GM19193 (cell line): ENCODE measurements at regions not wholly inside any gene's neighbourhood (a gene's known extent, or its start where the extent isn't known, plus 50 kb on each side); places are given as distances from the start of the nearest gene placed in this dataset.

Experiments
- POLR2A ChIP-seq: IDR thresholded peaks from 4 replicates; pipeline ENCODE4 v1.6.1; 2011; ENCODE audit not compliant: insufficient read depth, insufficient read length; ENCODE audit errors: extremely low read depth

DNA sequence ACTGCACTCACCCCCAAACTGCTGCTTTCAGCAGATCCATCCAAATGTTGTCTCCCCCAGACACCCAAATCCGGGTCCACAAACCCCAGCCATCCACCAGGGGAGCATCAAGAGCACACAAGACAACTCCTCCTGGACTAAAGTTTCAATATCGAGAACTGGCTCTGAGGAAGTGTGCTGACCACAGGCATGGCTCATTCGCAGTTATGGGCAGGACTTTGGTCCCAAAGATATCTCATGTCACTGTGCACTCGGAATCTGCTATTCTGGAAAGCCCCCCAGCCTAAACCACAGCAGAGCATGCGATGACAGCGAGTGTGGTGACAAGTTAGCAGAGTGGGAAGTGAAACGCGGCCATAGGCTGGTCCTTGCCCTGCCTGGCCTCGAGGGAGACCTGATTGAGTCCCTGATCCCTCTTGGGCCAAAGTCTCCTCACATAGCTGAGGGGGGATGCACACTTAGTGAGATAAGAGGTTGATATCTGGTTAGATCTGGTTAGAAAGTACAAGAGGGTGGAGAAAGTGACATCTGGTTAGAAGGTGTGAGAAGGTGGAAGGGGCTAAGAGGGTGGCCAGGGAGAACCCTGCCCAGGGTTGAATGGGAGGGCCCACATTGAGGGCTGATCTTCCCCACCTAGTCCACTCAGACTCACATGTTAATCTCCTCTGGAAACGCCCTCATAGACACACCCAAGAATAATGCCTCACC, 149.7 kb downstream of the MRPL14 start:
- no peak for TF ChIP-seq POLR2A

DNA sequence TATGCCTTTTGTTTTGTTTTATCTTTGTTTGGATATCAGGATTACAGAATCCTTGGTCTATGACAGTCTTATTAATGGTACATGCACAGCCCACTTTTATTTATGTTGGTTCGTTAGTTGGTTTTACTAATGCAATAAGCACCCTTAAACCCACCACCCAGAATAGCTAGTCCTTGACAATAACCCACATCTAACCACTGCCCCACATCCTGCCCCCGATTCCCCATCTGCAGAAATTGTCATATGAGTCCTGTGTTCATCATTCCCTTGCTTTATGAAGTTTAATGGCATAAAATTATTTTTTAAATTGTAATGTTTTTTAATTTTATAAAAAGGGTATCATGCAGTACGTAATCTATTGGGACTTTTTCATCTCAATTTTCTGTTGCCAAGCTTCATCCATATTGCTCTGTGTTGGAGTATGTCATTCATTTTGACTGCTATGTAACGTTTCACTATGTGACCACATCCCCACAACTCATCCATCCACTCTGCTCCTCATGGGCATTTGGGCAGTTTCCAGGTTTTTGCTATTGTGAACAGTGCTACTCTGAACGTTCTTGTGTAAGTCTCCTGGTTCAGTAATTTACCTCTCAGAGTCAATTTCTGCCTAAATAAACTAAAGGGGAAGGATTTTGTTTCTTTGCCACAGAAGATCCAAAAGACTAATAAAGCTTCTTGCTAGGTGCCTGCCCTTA, 150.4 kb downstream of the MRPL14 start:
- no peak for TF ChIP-seq POLR2A

DNA sequence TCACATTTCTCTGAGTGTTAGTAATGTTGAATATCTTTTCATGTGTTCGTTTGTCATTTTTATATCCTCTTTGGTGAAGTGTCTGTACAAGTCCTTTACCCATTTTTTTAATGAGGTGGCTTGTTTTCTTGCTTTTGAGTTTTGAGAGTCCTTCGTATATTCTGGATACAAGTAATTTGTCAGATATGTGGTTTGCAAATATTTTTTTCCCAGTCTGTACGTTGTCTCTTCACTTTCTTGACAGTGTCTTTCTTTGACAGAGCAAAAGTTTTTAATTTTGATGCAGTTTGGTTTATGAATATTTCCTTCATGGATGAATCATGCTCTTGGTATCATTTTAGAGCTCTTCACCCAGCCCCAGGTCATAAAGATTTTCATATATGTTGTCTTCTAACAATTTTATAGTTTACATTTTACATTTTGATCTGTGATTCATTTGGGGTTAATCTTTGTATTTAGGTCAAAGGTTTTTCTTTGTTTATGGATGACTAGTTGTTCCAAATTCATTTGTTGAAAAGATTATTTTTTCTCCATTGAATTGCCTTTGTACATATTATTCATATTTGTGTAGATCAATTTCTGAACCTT, 152.5 kb downstream of the MRPL14 start:
- TF ChIP-seq POLR2A, result no peak

DNA sequence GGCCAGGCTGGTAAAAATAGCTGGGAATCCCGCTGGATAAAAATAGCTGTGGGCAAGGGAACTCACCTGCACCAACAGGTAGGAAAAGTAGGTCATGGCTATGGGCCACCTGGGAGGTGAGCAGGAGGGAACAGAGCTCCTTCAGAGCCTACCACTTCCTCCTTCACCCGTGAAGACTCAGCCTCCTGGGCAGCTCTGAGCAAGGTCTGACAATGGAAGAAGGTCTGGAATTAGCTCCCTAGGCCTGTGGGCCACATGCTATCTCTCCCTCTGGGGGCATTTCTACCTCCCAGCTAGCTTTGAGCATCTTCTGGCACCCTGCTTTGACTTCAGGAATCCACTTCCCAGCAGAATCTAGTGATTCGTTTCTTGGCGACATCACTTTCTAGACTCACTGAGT, 153.9 kb downstream of the MRPL14 start:
- no peak for TF ChIP-seq POLR2A

DNA sequence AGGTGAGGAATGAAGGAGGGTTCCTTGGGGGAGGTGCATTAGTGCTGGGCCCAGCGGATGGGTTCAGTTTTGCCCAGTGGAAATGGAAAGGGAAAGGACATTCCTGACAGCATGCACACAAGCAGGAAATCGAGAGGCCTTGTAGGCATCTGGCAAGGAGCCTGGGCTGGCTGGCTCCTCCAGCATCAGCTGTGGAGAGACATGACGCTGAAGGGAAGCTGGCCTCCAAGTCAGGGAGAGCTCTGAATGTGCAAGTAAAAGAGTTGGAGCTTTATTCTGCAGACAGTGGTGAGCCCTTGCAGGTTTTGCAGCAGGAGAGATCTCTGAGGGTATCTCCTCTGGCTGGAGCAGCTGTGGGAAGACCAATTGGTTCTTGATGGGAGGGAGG, 154.3 kb downstream of the MRPL14 start:
- no peak for TF ChIP-seq POLR2A

DNA sequence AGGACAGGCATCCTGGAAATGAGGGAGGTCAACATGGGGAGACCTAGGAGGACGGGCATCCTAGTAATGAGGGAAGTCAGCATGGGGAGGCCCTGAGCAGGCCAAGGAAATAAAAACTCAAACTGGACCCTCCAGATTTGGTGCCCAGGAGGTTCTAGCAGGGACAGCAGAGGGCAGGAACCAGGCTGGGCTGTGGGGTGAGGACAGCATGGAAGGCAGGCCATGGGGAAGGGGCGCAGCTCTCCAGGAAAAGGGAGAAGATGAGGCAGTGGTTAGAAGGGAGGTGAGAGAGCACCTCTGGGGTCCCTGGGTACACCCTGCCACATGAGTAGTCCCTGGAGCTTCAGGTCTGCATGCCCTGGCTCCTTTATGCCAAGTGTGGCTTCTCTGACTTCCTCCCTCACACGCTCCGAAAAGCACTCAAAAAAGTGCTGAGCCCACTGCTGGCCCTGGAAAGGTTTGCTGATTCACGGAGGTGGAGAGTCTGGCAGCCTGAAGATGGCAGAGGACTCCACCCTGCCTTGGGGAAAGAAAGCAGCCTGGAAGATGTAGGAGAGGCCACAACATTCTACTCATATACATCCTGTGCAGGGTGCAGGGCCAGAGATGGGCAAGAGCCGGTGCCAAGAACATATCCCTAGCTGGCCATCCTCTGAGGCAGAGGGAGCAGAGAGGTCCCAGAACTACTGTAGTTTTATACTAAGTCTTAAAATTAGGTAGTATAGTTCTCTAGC, 154.9 kb downstream of the MRPL14 start:
- no peak for TF ChIP-seq POLR2A

DNA sequence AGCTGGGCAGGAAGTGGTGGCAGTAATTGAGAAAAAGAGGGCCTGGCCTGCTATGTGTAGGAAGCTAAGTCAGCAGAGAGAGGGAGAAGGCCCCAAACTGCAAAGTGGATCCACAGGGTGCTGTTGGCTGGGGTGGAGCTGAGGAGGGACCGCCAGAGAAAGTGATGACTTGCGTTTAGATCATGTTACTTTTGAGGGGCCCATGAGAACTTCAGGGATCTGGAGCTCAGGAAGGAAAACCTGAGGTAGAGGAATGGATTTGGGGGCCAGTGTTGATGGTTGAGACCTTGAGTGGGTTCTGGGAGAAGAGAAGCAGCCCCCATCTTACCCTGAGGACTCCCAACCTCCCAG, 155.5 kb downstream of the MRPL14 start:
- TF ChIP-seq POLR2A, result no peak

DNA sequence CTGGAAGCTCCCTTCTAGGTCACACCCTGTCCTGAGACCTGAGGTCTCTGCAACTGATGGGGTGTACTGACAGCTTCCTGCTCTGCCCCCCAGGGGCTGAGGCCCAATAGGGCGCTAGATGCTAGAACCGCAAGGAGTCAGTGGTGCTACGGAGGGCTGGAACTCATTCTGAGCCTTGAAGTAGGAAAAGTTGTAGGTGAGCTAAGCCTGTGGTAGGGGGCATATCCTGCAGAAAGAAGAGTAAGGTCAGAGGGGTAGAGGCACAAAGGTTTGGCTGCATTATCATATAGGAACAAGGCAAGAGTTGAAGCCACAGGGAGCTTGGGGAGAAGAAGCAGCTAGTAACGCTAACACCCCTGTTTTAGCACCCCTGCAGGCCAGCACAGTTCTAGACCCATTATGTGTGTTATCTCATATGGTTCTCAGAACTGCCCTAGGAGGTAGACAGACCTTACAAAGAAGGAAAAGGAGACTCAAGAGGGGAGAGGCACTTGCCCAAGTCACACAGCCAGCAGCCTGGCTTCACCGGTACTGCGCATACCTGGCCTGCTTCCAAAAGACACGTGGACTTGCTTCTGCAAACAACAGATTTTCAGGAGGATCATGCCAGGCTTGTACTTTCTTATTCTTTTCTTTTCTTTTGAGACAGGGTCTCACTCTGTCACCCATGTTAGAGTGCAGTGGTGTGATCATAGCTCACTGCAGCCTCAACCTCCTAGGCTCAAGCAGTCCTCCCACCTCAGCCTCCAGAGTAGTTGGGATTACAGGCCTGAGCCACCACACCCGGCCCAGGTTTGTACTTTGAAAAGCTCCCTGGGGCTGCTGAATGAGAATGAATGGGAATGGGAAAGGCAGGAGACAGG, 156.1 kb downstream of the MRPL14 start:
- no peak for TF ChIP-seq POLR2A

DNA sequence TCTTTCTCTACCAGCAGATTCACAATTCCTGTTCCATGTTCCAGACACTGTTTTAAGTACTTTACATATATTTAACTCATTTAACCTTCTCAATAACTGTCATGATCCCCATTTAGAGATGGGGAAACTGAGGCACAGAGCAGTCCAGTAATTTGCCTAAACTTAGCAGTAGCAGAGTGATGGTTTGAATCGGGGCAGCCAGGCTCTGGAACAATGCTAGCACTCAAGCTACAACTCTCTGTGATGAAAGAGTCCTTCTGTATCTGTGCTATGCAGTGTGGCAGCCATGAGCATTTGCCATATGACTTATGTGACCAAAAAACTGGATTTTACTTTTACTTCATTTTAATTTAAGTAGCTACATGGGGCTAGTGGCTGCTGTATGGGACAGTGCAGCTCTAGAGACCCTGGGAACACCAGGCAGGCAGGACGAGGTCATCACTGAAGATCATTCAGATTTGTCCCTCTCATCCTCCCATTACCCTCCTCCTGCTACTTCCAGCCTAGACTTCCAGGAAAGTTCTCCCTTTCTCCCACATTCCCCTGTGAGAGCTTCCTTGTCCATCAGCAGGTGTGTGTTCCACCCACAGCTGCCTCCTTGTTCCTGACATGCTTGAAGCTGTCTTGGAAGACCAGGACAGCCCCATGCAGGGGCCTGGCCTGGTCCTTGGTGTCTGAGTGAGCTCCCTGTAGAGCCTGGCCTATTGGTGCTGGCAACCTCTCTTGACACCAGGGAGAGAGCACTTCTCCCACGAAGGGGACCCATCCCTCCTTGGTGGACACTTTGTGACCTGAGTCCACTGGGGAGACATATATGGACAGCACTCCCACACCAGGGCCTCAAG, 157.0 kb downstream of the MRPL14 start:
- TF ChIP-seq POLR2A, result no peak

DNA sequence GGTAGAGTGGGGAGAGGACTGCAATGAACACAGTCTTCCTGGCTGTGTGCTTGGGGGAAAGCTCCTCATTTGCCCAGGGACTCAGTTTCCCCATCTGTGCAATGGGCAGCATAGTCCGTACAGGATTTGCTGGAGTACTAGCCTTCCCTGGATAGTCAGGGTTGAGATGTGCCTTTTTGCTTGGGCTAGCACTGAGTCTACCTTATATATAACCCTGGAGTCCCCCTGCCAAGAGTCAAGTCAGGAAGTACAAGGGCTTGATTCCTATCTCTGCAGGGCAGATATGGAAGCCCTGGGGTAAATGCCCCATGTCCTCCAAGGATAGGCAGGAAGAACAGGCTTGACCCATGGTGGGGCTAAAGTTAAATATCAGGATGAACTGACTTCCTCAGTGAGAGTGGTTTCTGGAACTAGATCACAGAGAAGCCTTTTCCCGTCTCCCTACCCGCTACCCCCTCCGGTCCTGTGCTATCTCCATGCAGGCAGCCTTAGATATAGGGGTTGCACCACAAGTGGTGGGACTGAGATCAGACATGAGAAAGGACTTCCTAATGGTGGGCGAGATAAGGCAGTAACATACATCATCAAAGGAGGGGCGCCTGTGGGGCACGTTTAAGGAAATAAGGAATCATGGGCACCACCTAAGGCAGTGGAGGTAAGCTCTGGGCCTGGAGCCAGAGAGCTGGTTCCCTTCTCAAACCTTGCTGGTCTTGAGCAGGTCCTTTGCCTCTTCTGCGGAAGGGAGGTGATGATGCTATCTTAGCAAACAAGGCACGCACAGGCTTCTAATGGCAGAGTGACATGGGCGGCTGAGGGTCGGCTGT, 157.9 kb downstream of the MRPL14 start:
- no peak for TF ChIP-seq POLR2A

DNA sequence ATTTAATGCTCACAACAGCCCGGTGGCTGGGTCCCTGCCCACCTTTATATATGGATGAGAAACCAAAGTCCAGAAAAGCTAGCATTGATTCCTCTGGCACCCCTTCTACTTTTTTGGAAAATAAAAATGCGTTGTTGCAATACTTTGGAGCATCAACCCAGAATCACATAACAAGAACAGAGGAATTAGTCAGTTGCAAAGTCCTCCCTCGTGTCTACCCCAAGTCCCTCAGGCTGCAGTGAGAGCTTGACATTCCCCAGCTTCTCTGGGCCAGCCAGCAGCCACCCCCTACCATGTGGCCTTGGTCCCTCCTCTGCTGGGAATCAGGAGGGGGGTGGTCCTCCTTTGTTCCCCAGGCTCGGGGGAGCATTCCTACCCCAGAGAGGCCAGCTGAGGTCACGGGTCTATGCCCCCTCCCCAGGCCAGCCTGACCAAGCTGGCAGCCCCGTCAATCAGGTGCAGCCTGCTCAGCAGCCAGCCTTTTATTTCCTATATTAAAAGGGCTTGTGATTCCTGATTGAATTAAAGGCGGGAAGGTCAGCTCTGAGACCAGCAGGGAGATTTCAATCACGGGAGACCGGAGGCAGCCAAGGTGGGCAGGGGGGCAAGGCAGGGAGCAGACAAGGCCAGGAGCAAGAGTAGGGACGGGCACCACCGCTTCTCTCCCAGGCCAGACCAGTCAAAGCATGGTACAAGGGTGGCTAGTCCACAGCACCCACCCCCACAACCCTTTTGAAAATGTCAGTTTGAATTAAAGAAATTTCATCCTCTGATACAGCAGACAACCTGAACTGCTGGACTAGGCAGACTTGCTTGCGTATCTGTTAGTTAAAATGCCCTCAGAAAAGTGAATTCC, 158.9 kb downstream of the MRPL14 start:
- no peak for TF ChIP-seq POLR2A

DNA sequence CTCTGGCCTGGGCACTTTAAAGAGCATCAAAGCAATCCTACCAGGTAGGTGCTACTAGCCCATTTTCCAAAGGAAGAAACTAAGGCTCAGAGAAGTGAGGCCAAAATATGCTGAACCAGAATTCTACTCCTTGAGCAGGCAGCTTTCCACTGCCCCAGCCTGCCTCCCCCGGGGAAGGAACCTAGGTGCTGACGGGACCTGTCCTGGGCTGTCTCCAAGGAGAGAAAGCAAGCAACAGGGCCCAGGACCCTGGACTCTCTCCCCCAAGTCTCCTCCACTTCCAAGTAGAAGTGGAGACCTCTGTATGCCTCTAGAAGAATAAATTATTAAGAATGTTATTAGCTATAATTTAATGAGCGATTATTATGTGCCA, 159.5 kb downstream of the MRPL14 start:
- no peak for TF ChIP-seq POLR2A
